Common myeloid progenitor, CD34-positive (primary cell): ENCODE measurements at regions not wholly inside any gene's neighbourhood (a gene's known extent, or its start where the extent isn't known, plus 50 kb on each side); places are given as distances from the start of the nearest gene placed in this dataset.

Experiments
- CTCF ChIA-PET: fragments of 350-600 bp; sonication (Branson Sonifier 250); formaldehyde crosslinking; loops from one replicate; lab custom pipeline; 2021; ENCODE audit warnings: antibody characterized with exemption; lab: Charles Lee
- POLR2A ChIA-PET: fragments of 350-600 bp; sonication (Branson Sonifier 250); formaldehyde crosslinking; loops from one replicate; lab custom pipeline; 2021; ENCODE audit warnings: antibody characterized with exemption; lab: Charles Lee
- DNase-seq, 3 donors: peaks; one replicate each; pipeline versions ENCODE4 v3.0.0 to v3.0.0-alpha.2; 2013
- H3K27ac ChIP-seq, 2 experiments: 1 replicate in 1 of 2; 2 replicates in 1 of 2; pipeline ENCODE4 v1.7.0; 2013; ENCODE audit warnings: inconsistent platforms in 2 of 2, low read length in 2 of 2, mild to moderate bottlenecking in 2 of 2, low read depth in 1 of 2, moderate library complexity in 1 of 2; ENCODE audit not compliant: severe bottlenecking in 2 of 2, insufficient read depth in 1 of 2, poor library complexity in 1 of 2
- H3K27me3 ChIP-seq, 5 experiments: replicated peaks in 2 of 5; 1 replicate in 3 of 5; 2 replicates in 2 of 5; pipeline versions ENCODE4 v1.6.1 to v1.7.0; 2013; ENCODE audit warnings: low read length in 4 of 5, mild to moderate bottlenecking in 2 of 5, moderate library complexity in 2 of 5, inconsistent platforms in 1 of 5; ENCODE audit not compliant: insufficient read depth in 5 of 5, control insufficient read depth in 4 of 5
- H3K36me3 ChIP-seq, 4 experiments: 1 replicate in 2 of 4; 2 replicates in 2 of 4; pipeline versions ENCODE4 v1.6.1 to v1.7.0; 2013; ENCODE audit warnings: low read length in 3 of 4, control low read depth in 1 of 4, mild to moderate bottlenecking in 1 of 4; ENCODE audit not compliant: control insufficient read depth in 4 of 4, insufficient read depth in 4 of 4
- H3K4me1 ChIP-seq, 4 experiments: 1 replicate in 3 of 4; 2 replicates in 1 of 4; pipeline versions ENCODE4 v1.6.1 to v1.7.1; 2013; ENCODE audit warnings: low read length in 3 of 4, mild to moderate bottlenecking in 3 of 4, control low read depth in 1 of 4, inconsistent platforms in 1 of 4, moderate library complexity in 1 of 4; ENCODE audit not compliant: control insufficient read depth in 4 of 4, insufficient read depth in 4 of 4; ENCODE audit errors: control extremely low read depth in 1 of 4
- H3K4me3 ChIP-seq, 7 experiments: 1 replicate in 4 of 7; 2 replicates in 3 of 7; pipeline versions ENCODE4 v1.5.1 to v1.7.0; 2013; ENCODE audit warnings: mild to moderate bottlenecking in 7 of 7, low read length in 6 of 7, moderate library complexity in 6 of 7, inconsistent platforms in 2 of 7, low read depth in 2 of 7, control low read depth in 1 of 7; ENCODE audit not compliant: insufficient read depth in 4 of 7, control insufficient read depth in 1 of 7; ENCODE audit errors: extremely low read depth in 1 of 7
- H3K9me3 ChIP-seq, 5 experiments: 1 replicate in 4 of 5; 2 replicates in 1 of 5; pipeline versions ENCODE4 v1.6.1 to v1.7.1; 2013; ENCODE audit warnings: low read length in 4 of 5, mild to moderate bottlenecking in 2 of 5, inconsistent platforms in 1 of 5, low read depth in 1 of 5, moderate library complexity in 1 of 5; ENCODE audit not compliant: control insufficient read depth in 4 of 5, insufficient read depth in 2 of 5; ENCODE audit errors: control extremely low read depth in 1 of 5
- WGBS: methylation state at CpG from one replicate; pipeline ENCODE4 v1.1.5; 2013; ENCODE audit not compliant: insufficient coverage; 5-methylcytosine and 5-hydroxymethylcytosine counted together

GRCh38 chr20:55714082-55714481 is 291.2 kb downstream of the CBLN4 start:
- CTCF ChIA-PET = no interaction called here
- Histone ChIP-seq H3K27me3 (no peaks in the 10 kb centered on the region), H3K4me3 (no peak overlapping the region), H3K36me3 (no peaks in the 10 kb centered on the region), H3K27ac (no peak overlapping the region), H3K9me3 (peaks cover 0 to 2% (median 0%) of the 10 kb centered on the region in 5 experiments), H3K4me1 (no peaks in the 10 kb centered on the region)
- DNase-seq = no peak
- POLR2A ChIA-PET = no interaction called here

- ChIA-PET POLR2A (no interaction called here), CTCF (no interaction called here)
- H3K9me3 ChIP-seq = peaks cover 0 to 4% (median 1%) of the 10 kb centered on the region in 5 experiments
- no CpG with 5 or more reads among the region's 3 CpGs for WGBS
- H3K4me3 ChIP-seq = no peak overlapping the region
- DNase-seq = no peak
- H3K27ac ChIP-seq = no peak overlapping the region
- no peaks in the 10 kb centered on the region for H3K27me3 ChIP-seq
- H3K4me1 ChIP-seq = no peaks in the 10 kb centered on the region
- H3K36me3 ChIP-seq = no peaks in the 10 kb centered on the region
These were observed 300.9 kb downstream of the CBLN4 start for GRCh38 chr20:55704458-55704857.

- no peak overlapping the region for H3K27ac ChIP-seq
- CTCF ChIA-PET = no interaction called here
- peaks cover 0 to 4% (median 0%) of the 10 kb centered on the region in 5 experiments for H3K9me3 ChIP-seq
- DNase-seq = no peak
- H3K36me3 ChIP-seq = no peaks in the 10 kb centered on the region
- no peak overlapping the region for H3K4me3 ChIP-seq
- 20% methylated on average over 2 of the region's 3 CpGs for WGBS
- POLR2A ChIA-PET = no interaction called here
- H3K4me1 ChIP-seq = no peaks in the 10 kb centered on the region
- H3K27me3 ChIP-seq = no peaks in the 10 kb centered on the region
These were observed 303.9 kb downstream of the CBLN4 start for GRCh38 chr20:55701467-55701866.

GRCh38 chr20:55696520-55696919 is 308.8 kb downstream of the CBLN4 start:
- Histone ChIP-seq H3K9me3 (peaks cover 0 to 1% (median 0%) of the 10 kb centered on the region in 5 experiments), H3K27ac (no peak overlapping the region), H3K36me3 (no peaks in the 10 kb centered on the region), H3K4me1 (no peaks in the 10 kb centered on the region), H3K4me3 (no peak overlapping the region), H3K27me3 (no peaks in the 10 kb centered on the region)
- DNase-seq = no peak
- WGBS = 83% methylated on average over 1 of the region's 1 CpG
- POLR2A ChIA-PET = no interaction called here
- CTCF ChIA-PET = no interaction called here

- Histone ChIP-seq H3K36me3 (no peaks in the 10 kb centered on the region), H3K9me3 (no peaks in the 10 kb centered on the region), H3K4me3 (no peak overlapping the region), H3K4me1 (no peaks in the 10 kb centered on the region), H3K27me3 (no peaks in the 10 kb centered on the region), H3K27ac (no peak overlapping the region)
- 79% methylated on average over 3 of the region's 5 CpGs for WGBS
- ChIA-PET POLR2A (no interaction called here), CTCF (no interaction called here)
- no peak for DNase-seq
These were observed 311.7 kb downstream of the CBLN4 start for GRCh38 chr20:55693641-55694040.

GRCh38 chr20:55685841-55686240 is 319.5 kb downstream of the CBLN4 start:
- POLR2A ChIA-PET = no interaction called here
- Histone ChIP-seq H3K27me3 (no peaks in the 10 kb centered on the region), H3K27ac (no peak overlapping the region), H3K4me3 (no peak overlapping the region), H3K36me3 (no peaks in the 10 kb centered on the region), H3K4me1 (no peaks in the 10 kb centered on the region), H3K9me3 (no peaks in the 10 kb centered on the region)
- WGBS = 93% methylated on average over 8 of the region's 8 CpGs
- CTCF ChIA-PET = no interaction called here
- no peak for DNase-seq

GRCh38 chr20:55685425-55685824 is 319.9 kb downstream of the CBLN4 start:
- H3K4me3 ChIP-seq = no peak overlapping the region
- ChIA-PET CTCF (no interaction called here), POLR2A (no interaction called here)
- no peak overlapping the region for H3K27ac ChIP-seq
- DNase-seq = no peak
- no peaks in the 10 kb centered on the region for H3K4me1 ChIP-seq
- H3K36me3 ChIP-seq = no peaks in the 10 kb centered on the region
- H3K27me3 ChIP-seq = no peaks in the 10 kb centered on the region
- WGBS = no CpG with 5 or more reads among the region's 4 CpGs
- H3K9me3 ChIP-seq = no peaks in the 10 kb centered on the region
